ENCODE measurements at regions not wholly inside any gene's neighbourhood (a gene's known extent, or its start where the extent isn't known, plus 50 kb on each side); places are given as distances from the start of the nearest gene placed in this dataset.
A peak's percentile ranks its signal among the peaks of the same experiment; 100 is the strongest.

DNA sequence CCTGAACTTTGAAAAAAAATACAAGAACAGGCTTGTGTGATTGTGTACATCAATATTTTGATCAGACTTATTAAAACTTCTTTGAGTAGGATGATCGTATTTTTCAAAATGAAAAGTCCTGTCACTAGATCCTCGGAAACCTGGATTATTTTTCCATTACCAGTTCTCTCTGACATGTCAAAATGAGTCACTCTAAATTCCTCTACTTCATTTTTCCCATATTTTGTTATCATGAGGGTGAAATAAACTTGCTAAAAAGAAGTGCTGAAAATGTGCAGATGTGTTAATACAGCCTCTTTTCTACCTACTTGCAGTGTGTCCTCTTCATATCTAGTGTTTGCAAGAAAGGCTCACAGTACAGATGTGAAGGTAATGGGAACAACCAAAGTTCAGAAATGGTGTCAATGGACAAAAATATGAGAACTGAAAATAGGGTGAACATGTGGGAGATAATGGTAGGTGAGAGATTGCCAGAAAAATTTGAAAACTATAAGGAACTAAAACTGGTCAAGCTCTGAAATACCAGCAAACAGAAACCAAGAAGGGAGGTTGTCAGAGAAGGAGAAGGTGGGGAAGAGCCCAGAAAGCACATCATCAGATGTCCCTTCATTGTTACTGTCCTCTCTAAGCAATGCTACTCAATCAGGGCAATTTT is 108.2 kb downstream of the EOMES start:
- ChIA-PET CTCF (ENCODE audit: unreplicated experiment) (no interaction called here), POLR2A (interaction anchor here (0.6 kb wide), 2 partner anchors 24 to 30 kb away, joined by 3 read pairs; no protein-coding TSS in a partner anchor)
- Histone ChIP-seq H3K9me2 (ENCODE audit: insufficient read depth, low read length) (no peaks in the 10 kb centered on the region), H3K79me2 (ENCODE audit: insufficient read depth, low read depth, low read length) (no peaks in the 10 kb centered on the region), H4K20me1 (ENCODE audit: insufficient read depth, low read length) (no peaks in the 10 kb centered on the region), H3K36me3 (ENCODE audit: insufficient read depth, low read length) (no peaks in the 10 kb centered on the region), H3K9me3 (ENCODE audit: low read length) (0 out of 2 replicates have a peak, but pooled peaks cover 5% of the 10 kb centered on the region), H3K4me3 (ENCODE audit: low read depth, low read length, poor library complexity, severe bottlenecking) (no peak overlapping the region), H3K27ac (ENCODE audit: low read depth, low read length, poor library complexity, severe bottlenecking) (no peak overlapping the region), H3K4me2 (ENCODE audit: low read length) (no peak overlapping the region), H2AFZ (ENCODE audit: low read length) (no peak overlapping the region), H3K4me1 (ENCODE audit: insufficient read depth, low read length, poor library complexity, severe bottlenecking) (no peaks in the 10 kb centered on the region)
- TF ChIP-seq, protein P1, sequence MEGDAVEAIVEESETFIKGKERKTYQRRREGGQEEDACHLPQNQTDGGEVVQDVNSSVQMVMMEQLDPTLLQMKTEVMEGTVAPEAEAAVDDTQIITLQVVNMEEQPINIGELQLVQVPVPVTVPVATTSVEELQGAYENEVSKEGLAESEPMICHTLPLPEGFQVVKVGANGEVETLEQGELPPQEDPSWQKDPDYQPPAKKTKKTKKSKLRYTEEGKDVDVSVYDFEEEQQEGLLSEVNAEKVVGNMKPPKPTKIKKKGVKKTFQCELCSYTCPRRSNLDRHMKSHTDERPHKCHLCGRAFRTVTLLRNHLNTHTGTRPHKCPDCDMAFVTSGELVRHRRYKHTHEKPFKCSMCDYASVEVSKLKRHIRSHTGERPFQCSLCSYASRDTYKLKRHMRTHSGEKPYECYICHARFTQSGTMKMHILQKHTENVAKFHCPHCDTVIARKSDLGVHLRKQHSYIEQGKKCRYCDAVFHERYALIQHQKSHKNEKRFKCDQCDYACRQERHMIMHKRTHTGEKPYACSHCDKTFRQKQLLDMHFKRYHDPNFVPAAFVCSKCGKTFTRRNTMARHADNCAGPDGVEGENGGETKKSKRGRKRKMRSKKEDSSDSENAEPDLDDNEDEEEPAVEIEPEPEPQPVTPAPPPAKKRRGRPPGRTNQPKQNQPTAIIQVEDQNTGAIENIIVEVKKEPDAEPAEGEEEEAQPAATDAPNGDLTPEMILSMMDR (conservative IDR thresholded peaks at IDR 0.05; ENCODE audit: low read length), result no peak
- TF ChIP-seq EZH2phosphoT487 (IDR thresholded peaks at IDR 0.05; ENCODE audit: borderline replicate concordance, low read depth, low read length), result no peak
- DNase-seq (ENCODE audit: low spot score), result no peak
- BruUV-seq (replicated peaks), result no TSS peak
- intact Hi-C loops (cut with micrococcal nuclease; ENCODE audit: unreplicated experiment), result no loop called here

DNA sequence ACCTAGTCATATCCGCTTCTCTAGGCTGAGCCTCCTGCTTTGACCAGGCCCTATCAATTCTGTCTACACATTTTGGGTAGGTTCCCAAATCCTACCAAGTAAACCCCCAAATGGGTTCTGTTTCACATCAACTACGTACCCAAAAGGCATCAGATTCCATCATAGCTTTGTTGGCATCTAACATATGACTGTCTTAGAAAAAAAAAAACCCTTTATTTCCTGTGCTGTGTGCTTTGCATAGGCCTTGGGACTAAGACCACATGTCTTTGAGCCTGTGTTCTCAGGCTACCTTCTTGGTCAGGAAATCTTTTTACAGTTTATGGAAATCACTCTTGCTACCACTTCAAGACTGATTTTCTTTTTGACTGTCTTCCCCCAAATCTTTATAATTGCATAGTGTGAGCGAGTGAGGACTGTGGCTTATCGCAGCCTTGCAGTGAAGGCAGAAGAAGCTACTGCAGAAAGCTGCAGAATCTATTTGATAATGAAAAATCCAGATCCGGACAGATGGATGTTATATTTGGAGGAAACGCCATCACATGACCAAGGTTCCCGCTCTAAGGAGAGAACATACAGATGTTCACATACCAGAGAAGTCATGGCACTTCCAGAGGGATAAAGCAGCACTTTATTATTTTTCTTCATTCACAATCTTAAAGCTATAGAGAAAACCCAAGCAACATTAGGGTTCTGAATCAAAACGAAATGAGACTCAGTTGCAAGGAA is 111.2 kb downstream of the EOMES start:
- Histone ChIP-seq H3K4me1 (ENCODE audit: insufficient read depth, low read length, poor library complexity, severe bottlenecking) (no peaks in the 10 kb centered on the region), H3K79me2 (ENCODE audit: insufficient read depth, low read depth, low read length) (no peaks in the 10 kb centered on the region), H4K20me1 (ENCODE audit: insufficient read depth, low read length) (no peaks in the 10 kb centered on the region), H2AFZ (ENCODE audit: low read length) (peak overlapping the region; percentile 40), H3K9me2 (ENCODE audit: insufficient read depth, low read length) (no peaks in the 10 kb centered on the region), H3K4me3 (ENCODE audit: low read depth, low read length, poor library complexity, severe bottlenecking) (no peak overlapping the region), H3K9me3 (ENCODE audit: low read length) (0 out of 2 replicates have a peak, but pooled peaks cover 5% of the 10 kb centered on the region), H3K27ac (ENCODE audit: low read depth, low read length, poor library complexity, severe bottlenecking) (no peak overlapping the region), H3K4me2 (ENCODE audit: low read length) (no peak overlapping the region), H3K36me3 (ENCODE audit: insufficient read depth, low read length) (no peaks in the 10 kb centered on the region)
- intact Hi-C loops (cut with micrococcal nuclease; ENCODE audit: unreplicated experiment), result no loop called here
- POLR2A ChIA-PET, result interaction anchor here (1.1 kb wide), 1 partner anchor 10 kb away, joined by 4 read pairs; no protein-coding TSS in a partner anchor
- TF ChIP-seq, protein P1 (conservative IDR thresholded peaks at IDR 0.05; ENCODE audit: low read length), result no peak
- TF ChIP-seq EZH2phosphoT487 (IDR thresholded peaks at IDR 0.05; ENCODE audit: borderline replicate concordance, low read depth, low read length), result no peak
- no peak for DNase-seq (ENCODE audit: low spot score)
- BruUV-seq (replicated peaks), result no TSS peak
- CTCF ChIA-PET (ENCODE audit: unreplicated experiment), result no interaction called here

DNA sequence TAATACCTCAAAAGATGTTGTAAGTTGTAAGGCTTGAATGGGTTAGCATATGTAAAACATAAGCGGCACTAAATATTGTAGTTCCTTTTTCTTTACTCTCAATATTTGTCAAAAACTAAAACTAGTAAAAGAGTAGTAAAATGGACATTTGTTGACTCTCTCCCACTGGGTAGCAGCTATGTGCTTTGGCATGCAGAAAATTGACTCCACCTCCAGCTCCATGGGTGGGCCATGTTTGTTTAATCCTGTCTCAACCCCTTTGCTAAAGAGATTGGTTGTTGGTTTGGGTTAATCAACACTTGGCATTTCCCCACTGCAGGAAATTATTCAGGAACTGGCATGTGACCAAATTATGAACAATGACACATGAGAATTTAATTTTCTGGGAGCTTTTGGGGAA is 114.8 kb downstream of the EOMES start:
- Histone ChIP-seq H3K4me3 (ENCODE audit: low read depth, low read length, poor library complexity, severe bottlenecking) (no peak overlapping the region), H2AFZ (ENCODE audit: low read length) (no peak overlapping the region), H3K27ac (ENCODE audit: low read depth, low read length, poor library complexity, severe bottlenecking) (no peak overlapping the region), H3K9me3 (ENCODE audit: low read length) (no peaks in the 10 kb centered on the region), H3K4me1 (ENCODE audit: insufficient read depth, low read length, poor library complexity, severe bottlenecking) (no peaks in the 10 kb centered on the region), H3K9me2 (ENCODE audit: insufficient read depth, low read length) (no peaks in the 10 kb centered on the region), H3K36me3 (ENCODE audit: insufficient read depth, low read length) (no peaks in the 10 kb centered on the region), H3K79me2 (ENCODE audit: insufficient read depth, low read depth, low read length) (no peaks in the 10 kb centered on the region), H4K20me1 (ENCODE audit: insufficient read depth, low read length) (no peaks in the 10 kb centered on the region), H3K4me2 (ENCODE audit: low read length) (no peak overlapping the region)
- TF ChIP-seq EZH2phosphoT487 (IDR thresholded peaks at IDR 0.05; ENCODE audit: borderline replicate concordance, low read depth, low read length), result no peak
- TF ChIP-seq, protein P1 (conservative IDR thresholded peaks at IDR 0.05; ENCODE audit: low read length), result no peak
- intact Hi-C loops (cut with micrococcal nuclease; ENCODE audit: unreplicated experiment), result no loop called here
- POLR2A ChIA-PET, result interaction anchor here (0.6 to 0.9 kb wide), 2 partner anchors 20 to 711 kb away, joined by 3 to 4 read pairs; no protein-coding TSS in a partner anchor
- BruUV-seq (replicated peaks), result no TSS peak
- CTCF ChIA-PET (ENCODE audit: unreplicated experiment), result interaction anchor here (1.0 kb wide), 1 partner anchor 18 kb away, joined by 4 read pairs; no protein-coding TSS in a partner anchor
- no peak for DNase-seq (ENCODE audit: low spot score)
